AG04450 (cell line): ENCODE measurements at regions not wholly inside any gene's neighbourhood (a gene's known extent, or its start where the extent isn't known, plus 50 kb on each side); places are given as distances from the start of the nearest gene placed in this dataset.

Source experiments
- CTCF ChIA-PET: fragments of 300-600, 350-600 bp; formaldehyde crosslinking; extraction: SDS; loops from one replicate; lab custom pipeline; 2022; ENCODE audit warnings: antibody characterized with exemption, inconsistent platforms; lab: Charles Lee
- POLR2A ChIA-PET: fragments of 350-600 bp; formaldehyde crosslinking; extraction: SDS; loops from one replicate; lab custom pipeline; 2021; ENCODE audit warnings: antibody characterized with exemption, inconsistent platforms; lab: Yijun Ruan, JAX
- DNase-seq: peaks from one replicate; pipeline ENCODE4 v3.0.0-alpha.2; 2011; ENCODE audit warnings: low read depth, low spot score
- H3K27ac ChIP-seq: one replicate; pipeline ENCODE4 v1.5.1; 2012; ENCODE audit warnings: low read depth, low read length, control low read depth
- H3K27me3 ChIP-seq: one replicate; pipeline ENCODE4 v1.6.0; 2012; ENCODE audit warnings: low read length; ENCODE audit not compliant: control insufficient read depth, insufficient read depth
- H3K4me3 ChIP-seq: 2 replicates; pipeline ENCODE4 v1.5.1; 2011; ENCODE audit warnings: mild to moderate bottlenecking, low read depth, low read length, control low read depth
- H3K9me3 ChIP-seq: 2 replicates; pipeline ENCODE4 v1.5.1; 2012; ENCODE audit warnings: low read length; ENCODE audit not compliant: control insufficient read depth, insufficient read depth
- TF ChIP-seq, protein P1 (sequence below): IDR thresholded peaks from 2 replicates; pipeline ENCODE4 v1.5.1; 2011; ENCODE audit warnings: low read depth, low read length, control low read depth, inconsistent platforms

DNA sequence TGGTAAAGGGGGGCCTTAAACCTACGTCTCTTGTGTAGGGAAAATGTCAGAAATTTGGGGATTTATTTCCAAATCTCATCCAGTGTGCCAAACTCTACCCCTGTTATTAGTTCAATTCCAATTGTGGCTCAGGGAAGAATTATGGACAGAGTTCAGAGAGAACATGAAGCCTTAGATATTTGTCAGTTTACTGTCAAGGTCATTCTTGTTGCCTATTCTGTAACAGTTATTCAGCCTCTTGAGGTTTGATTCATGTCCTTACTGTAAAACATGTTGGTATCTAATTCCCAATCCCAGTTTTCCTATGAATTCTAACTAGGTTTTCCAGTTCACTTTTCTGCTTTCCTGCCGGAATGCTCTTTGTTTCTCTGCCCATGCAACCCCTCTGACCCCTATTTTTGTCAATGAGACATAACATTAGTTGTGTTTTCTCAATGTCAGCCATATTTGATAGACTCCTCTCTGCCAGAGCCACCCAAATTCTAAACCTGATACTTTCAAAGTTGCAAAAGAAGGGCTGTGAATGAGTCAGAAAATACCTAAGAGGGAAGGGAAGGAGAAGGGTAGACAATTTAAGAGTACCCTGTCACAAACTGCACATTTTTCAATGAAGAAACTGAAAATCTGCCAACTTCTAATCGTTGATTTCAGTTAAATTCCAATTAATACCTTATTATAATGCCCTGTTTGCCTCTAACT is 52.4 kb downstream of the ATOSA start:
- no peak for DNase-seq
- TF ChIP-seq, protein P1, sequence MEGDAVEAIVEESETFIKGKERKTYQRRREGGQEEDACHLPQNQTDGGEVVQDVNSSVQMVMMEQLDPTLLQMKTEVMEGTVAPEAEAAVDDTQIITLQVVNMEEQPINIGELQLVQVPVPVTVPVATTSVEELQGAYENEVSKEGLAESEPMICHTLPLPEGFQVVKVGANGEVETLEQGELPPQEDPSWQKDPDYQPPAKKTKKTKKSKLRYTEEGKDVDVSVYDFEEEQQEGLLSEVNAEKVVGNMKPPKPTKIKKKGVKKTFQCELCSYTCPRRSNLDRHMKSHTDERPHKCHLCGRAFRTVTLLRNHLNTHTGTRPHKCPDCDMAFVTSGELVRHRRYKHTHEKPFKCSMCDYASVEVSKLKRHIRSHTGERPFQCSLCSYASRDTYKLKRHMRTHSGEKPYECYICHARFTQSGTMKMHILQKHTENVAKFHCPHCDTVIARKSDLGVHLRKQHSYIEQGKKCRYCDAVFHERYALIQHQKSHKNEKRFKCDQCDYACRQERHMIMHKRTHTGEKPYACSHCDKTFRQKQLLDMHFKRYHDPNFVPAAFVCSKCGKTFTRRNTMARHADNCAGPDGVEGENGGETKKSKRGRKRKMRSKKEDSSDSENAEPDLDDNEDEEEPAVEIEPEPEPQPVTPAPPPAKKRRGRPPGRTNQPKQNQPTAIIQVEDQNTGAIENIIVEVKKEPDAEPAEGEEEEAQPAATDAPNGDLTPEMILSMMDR = no peak
- H3K9me3 ChIP-seq = no peaks in the 10 kb centered on the region
- ChIA-PET CTCF (interaction anchor here (0.6 kb wide), 1 partner anchor 80 kb away, joined by 9 read pairs; no protein-coding TSS in a partner anchor), POLR2A (no interaction called here)
- no peak overlapping the region for H3K27ac ChIP-seq
- H3K4me3 ChIP-seq = no peak overlapping the region
- H3K27me3 ChIP-seq = no peaks in the 10 kb centered on the region

DNA sequence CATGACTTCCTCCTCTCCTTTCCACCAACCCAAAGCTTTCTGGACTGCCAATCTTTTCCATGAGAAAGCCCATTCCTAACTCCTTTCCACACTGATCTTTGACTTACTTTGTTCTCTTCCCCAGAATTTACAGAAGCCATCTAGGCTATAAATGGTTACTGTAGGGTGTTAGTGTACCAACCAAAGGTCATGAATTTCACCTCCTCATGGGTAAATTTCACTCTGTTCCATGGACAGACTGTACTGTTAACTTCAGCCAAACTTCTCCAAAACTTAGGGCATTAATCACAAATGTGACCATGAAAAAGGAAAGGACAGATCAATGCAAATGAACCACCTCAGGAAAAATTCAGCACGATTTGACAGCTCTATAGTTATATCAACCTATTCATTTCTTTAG is 54.9 kb downstream of the ATOSA start:
- POLR2A ChIA-PET = no interaction called here
- no peak overlapping the region for H3K4me3 ChIP-seq
- no peak for DNase-seq
- H3K9me3 ChIP-seq = no peaks in the 10 kb centered on the region
- CTCF ChIA-PET = interaction anchor here (1.5 kb wide), 1 partner anchor 368 kb away, joined by 3 read pairs; no protein-coding TSS in a partner anchor
- no peak overlapping the region for H3K27ac ChIP-seq
- TF ChIP-seq, protein P1 = no peak
- no peaks in the 10 kb centered on the region for H3K27me3 ChIP-seq

DNA sequence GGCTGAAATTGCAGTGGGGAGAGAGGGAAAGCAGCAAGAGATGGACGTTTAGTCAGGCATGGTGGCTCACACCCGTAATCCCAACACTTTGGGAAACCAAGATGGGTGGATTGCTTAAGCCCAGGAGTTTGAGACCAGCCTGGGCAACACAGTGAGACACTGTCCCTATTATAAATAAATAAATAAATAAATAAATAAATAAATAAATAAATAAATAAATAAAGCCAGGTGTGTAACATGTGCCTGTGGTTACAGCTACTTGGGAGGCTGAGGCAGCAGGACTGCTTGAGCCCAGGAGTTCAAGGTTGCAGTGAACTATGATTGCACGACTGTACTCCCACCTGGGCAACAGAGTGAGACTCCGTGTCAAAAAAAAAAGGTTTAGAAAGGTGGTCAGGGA is 54.0 kb upstream of the ARPP19 start:
- Histone ChIP-seq H3K27me3 (no peaks in the 10 kb centered on the region), H3K4me3 (no peak overlapping the region), H3K27ac (no peak overlapping the region), H3K9me3 (no peaks in the 10 kb centered on the region)
- POLR2A ChIA-PET = no interaction called here
- no peak for DNase-seq
- TF ChIP-seq, protein P1 = no peak
- CTCF ChIA-PET = interaction anchor here (0.6 kb wide), 1 partner anchor 21 kb away, joined by 3 read pairs; no protein-coding TSS in a partner anchor

DNA sequence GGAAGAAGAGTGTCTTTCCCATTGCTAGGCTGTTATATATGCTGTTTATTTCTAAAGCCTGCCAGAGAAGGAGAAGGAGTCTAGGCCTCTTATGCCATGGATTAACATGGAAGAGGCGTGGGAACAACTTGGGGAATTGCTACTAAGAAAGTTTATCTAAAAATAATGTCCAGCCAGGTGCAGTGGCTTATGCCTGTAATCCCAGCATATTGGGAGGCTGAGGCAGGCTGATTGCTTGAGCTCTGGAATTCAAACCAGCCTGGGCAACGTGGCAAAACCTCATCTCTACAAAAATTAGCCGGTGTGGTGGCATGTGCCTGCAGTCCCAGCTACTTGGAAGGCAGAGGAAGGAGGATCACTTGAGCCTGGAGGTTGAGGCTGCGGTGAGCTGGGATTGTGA is 51.7 kb upstream of the ARPP19 start:
- ChIA-PET POLR2A (no interaction called here), CTCF (no interaction called here)
- TF ChIP-seq, protein P1 = no peak
- Histone ChIP-seq H3K9me3 (no peaks in the 10 kb centered on the region), H3K27ac (no peak overlapping the region), H3K27me3 (no peaks in the 10 kb centered on the region), H3K4me3 (no peak overlapping the region)
- DNase-seq = no peak
